IPS DF 6.9 (cell line): ENCODE measurements at regions not wholly inside any gene's neighbourhood (a gene's known extent, or its start where the extent isn't known, plus 50 kb on each side); places are given as distances from the start of the nearest gene placed in this dataset.

Experiments
- DNase-seq: peaks from one replicate; pipeline ENCODE4 v3.0.0-alpha.2; 2013; ENCODE audit warnings: low read depth, low spot score
- H3K27ac ChIP-seq: one replicate; pipeline ENCODE4 v1.5.1; 2013; ENCODE audit warnings: low read length, control low read depth
- H3K27me3 ChIP-seq: 2 replicates; pipeline ENCODE4 v1.6.1; 2013; ENCODE audit warnings: mild to moderate bottlenecking, low read length; ENCODE audit not compliant: control insufficient read depth, insufficient read depth
- H3K36me3 ChIP-seq: 2 replicates; pipeline ENCODE4 v1.6.1; 2013; ENCODE audit warnings: low read length; ENCODE audit not compliant: control insufficient read depth, insufficient read depth
- H3K4me1 ChIP-seq: 2 replicates; pipeline ENCODE4 v1.6.1; 2013; ENCODE audit warnings: low read length; ENCODE audit not compliant: control insufficient read depth, insufficient read depth
- H3K4me3 ChIP-seq: 2 replicates; pipeline ENCODE4 v1.5.1; 2013; ENCODE audit warnings: mild to moderate bottlenecking, low read length
- H3K9me3 ChIP-seq: 2 replicates; pipeline ENCODE4 v1.6.1; 2013; ENCODE audit warnings: low read length, inconsistent platforms; ENCODE audit not compliant: control insufficient read depth, insufficient read depth
- WGBS: extraction: QIAGEN DNeasy Blood & Tissue Kit; methylation state at CpG from one replicate; pipeline ENCODE4 v1.1.7; 2013; ENCODE audit warnings: mixed read lengths, missing lambda C conversion rate; ENCODE audit not compliant: insufficient read length, insufficient coverage; 5-methylcytosine and 5-hydroxymethylcytosine counted together

GRCh38 chr1:110736900-110737605 is 62.3 kb upstream of the KCNA3 start:
- DNase-seq = no peak

GRCh38 chr1:110734133-110734680 is 59.5 kb upstream of the KCNA3 start:
- H3K27ac ChIP-seq = no peak overlapping the region
- H3K27me3 ChIP-seq = no peaks in the 10 kb centered on the region
- no peaks in the 10 kb centered on the region for H3K36me3 ChIP-seq
- H3K9me3 ChIP-seq = no peaks in the 10 kb centered on the region
- WGBS = no CpG with 5 or more reads among the region's 5 CpGs
- no peaks in the 10 kb centered on the region for H3K4me1 ChIP-seq
- DNase-seq = no peak
- no peak overlapping the region for H3K4me3 ChIP-seq

More at GRCh38 chr1:110736900-110737605, 62.3 kb upstream of the KCNA3 start:
- Histone ChIP-seq H3K27ac (no peak overlapping the region), H3K4me3 (no peak overlapping the region), H3K36me3 (no peaks in the 10 kb centered on the region), H3K27me3 (no peaks in the 10 kb centered on the region), H3K4me1 (no peaks in the 10 kb centered on the region), H3K9me3 (no peaks in the 10 kb centered on the region)
- no CpG with 5 or more reads among the region's 5 CpGs for WGBS

GRCh38 chr1:110731529-110731928 is 56.8 kb upstream of the KCNA3 start:
- no peak for DNase-seq
- Histone ChIP-seq H3K27ac (no peak overlapping the region), H3K36me3 (no peaks in the 10 kb centered on the region), H3K9me3 (no peaks in the 10 kb centered on the region), H3K4me1 (no peaks in the 10 kb centered on the region), H3K27me3 (no peaks in the 10 kb centered on the region), H3K4me3 (no peak overlapping the region)
- no CpG with 5 or more reads among the region's 5 CpGs for WGBS

GRCh38 chr1:110728388-110729001 is 53.8 kb upstream of the KCNA3 start:
- Histone ChIP-seq H3K27ac (no peak overlapping the region), H3K27me3 (no peaks in the 10 kb centered on the region), H3K4me3 (no peak overlapping the region), H3K9me3 (no peaks in the 10 kb centered on the region), H3K36me3 (no peaks in the 10 kb centered on the region), H3K4me1 (no peaks in the 10 kb centered on the region)
- WGBS = no CpG with 5 or more reads among the region's 4 CpGs
- no peak for DNase-seq

- Histone ChIP-seq H3K36me3 (no peaks in the 10 kb centered on the region), H3K4me1 (0 out of 2 replicates have a peak, but pooled peaks cover under 1% of the 10 kb centered on the region), H3K4me3 (no peak overlapping the region), H3K9me3 (no peaks in the 10 kb centered on the region), H3K27ac (no peak overlapping the region), H3K27me3 (no peaks in the 10 kb centered on the region)
- DNase-seq = no peak
- WGBS = no CpG with 5 or more reads among the region's 3 CpGs
Observed at GRCh38 chr1:110727246-110727645, 52.5 kb upstream of the KCNA3 start.

- Histone ChIP-seq H3K27ac (no peak overlapping the region), H3K36me3 (no peaks in the 10 kb centered on the region), H3K27me3 (no peaks in the 10 kb centered on the region), H3K4me3 (no peak overlapping the region), H3K4me1 (0 out of 2 replicates have a peak, but pooled peaks cover 1% of the 10 kb centered on the region), H3K9me3 (no peaks in the 10 kb centered on the region)
- DNase-seq = no peak
Observed at GRCh38 chr1:110726755-110727154, 52.0 kb upstream of the KCNA3 start.
